MM.1S (cell line): ENCODE measurements at regions not wholly inside any gene's neighbourhood (a gene's known extent, or its start where the extent isn't known, plus 50 kb on each side); places are given as distances from the start of the nearest gene placed in this dataset.
A peak's percentile ranks its signal among the peaks of the same experiment; 100 is the strongest.

ENCODE experiments used
- DNase-seq: peaks from one replicate; pipeline ENCODE4 v3.0.0-alpha.2; 2015
- H2AFZ ChIP-seq: fragments of 300-600 bp; sonication (generic); 2 replicates; pipeline ENCODE4 v1.6.0; 2016; ENCODE audit warnings: antibody characterized with exemption, low read length
- H3F3A ChIP-seq: fragments of 300-600 bp; sonication (generic); 2 replicates; pipeline ENCODE4 v1.6.1; 2016; ENCODE audit warnings: mild to moderate bottlenecking, antibody characterized with exemption, low read length, moderate library complexity, mixed read lengths; ENCODE audit not compliant: insufficient read depth
- H3K27ac ChIP-seq: fragments of 300-600 bp; sonication (generic); 2 replicates; pipeline ENCODE4 v1.5.1; 2016; ENCODE audit warnings: mild to moderate bottlenecking, low read length
- H3K27me3 ChIP-seq: fragments of 300-600 bp; sonication (generic); replicated peaks from 2 replicates; pipeline ENCODE4 v1.6.0; 2016; ENCODE audit warnings: low read length; ENCODE audit not compliant: insufficient read depth
- H3K36me3 ChIP-seq: fragments of 300-600 bp; sonication (generic); replicated peaks from 2 replicates; pipeline ENCODE4 v1.6.1; 2016; ENCODE audit warnings: mild to moderate bottlenecking, low read length, mixed read lengths; ENCODE audit not compliant: insufficient read depth
- H3K4me1 ChIP-seq: fragments of 300-600 bp; sonication (generic); 2 replicates; pipeline ENCODE4 v1.6.1; 2016; ENCODE audit warnings: low read length, mixed read lengths
- H3K4me2 ChIP-seq: fragments of 300-600 bp; sonication (generic); 2 replicates; pipeline ENCODE4 v1.6.0; 2016; ENCODE audit warnings: low read depth, low read length
- H3K4me3 ChIP-seq: fragments of 300-600 bp; sonication (generic); 2 replicates; pipeline ENCODE4 v1.5.1; 2016; ENCODE audit warnings: low read length, mixed read lengths
- H3K79me2 ChIP-seq: fragments of 300-600 bp; sonication (generic); 2 replicates; pipeline ENCODE4 v1.6.1; 2016; ENCODE audit warnings: mixed run types, low read length, mixed read lengths
- H3K9ac ChIP-seq: fragments of 300-600 bp; sonication (generic); 2 replicates; pipeline ENCODE4 v1.6.1; 2016; ENCODE audit warnings: low read length, mixed read lengths
- H3K9me2 ChIP-seq: fragments of 300-600 bp; sonication (generic); replicated peaks from 2 replicates; pipeline ENCODE4 v1.6.1; 2016; ENCODE audit warnings: mild to moderate bottlenecking, low read length, mixed read lengths; ENCODE audit not compliant: insufficient read depth
- H3K9me3 ChIP-seq: fragments of 300-600 bp; sonication (generic); replicated peaks from 2 replicates; pipeline ENCODE4 v1.6.1; 2016; ENCODE audit warnings: mild to moderate bottlenecking, low read length, mixed read lengths; ENCODE audit not compliant: insufficient read depth
- H4K20me1 ChIP-seq: fragments of 300-600 bp; sonication (generic); 2 replicates; pipeline ENCODE4 v1.6.1; 2016; ENCODE audit warnings: mild to moderate bottlenecking, low read length, moderate library complexity, mixed read lengths; ENCODE audit not compliant: insufficient read depth
- EZH2 ChIP-seq: fragments of 300-600 bp; sonication (generic); optimal IDR thresholded peaks from 2 replicates; pipeline ENCODE3; 2017; ENCODE audit warnings: low read depth, mild to moderate bottlenecking, antibody characterized with exemption, low read length, mixed read lengths
- EZH2phosphoT487 ChIP-seq: fragments of 300-600 bp; sonication (generic); IDR thresholded peaks from 2 replicates; pipeline ENCODE4 v1.6.1; 2018; ENCODE audit warnings: antibody characterized with exemption, low read length
- TF ChIP-seq, protein P1 (sequence below): fragments of 300-600 bp; sonication (generic); IDR thresholded peaks from 2 replicates; pipeline ENCODE4 v1.5.1; 2016; ENCODE audit warnings: antibody characterized with exemption, low read length, mixed read lengths

DNA sequence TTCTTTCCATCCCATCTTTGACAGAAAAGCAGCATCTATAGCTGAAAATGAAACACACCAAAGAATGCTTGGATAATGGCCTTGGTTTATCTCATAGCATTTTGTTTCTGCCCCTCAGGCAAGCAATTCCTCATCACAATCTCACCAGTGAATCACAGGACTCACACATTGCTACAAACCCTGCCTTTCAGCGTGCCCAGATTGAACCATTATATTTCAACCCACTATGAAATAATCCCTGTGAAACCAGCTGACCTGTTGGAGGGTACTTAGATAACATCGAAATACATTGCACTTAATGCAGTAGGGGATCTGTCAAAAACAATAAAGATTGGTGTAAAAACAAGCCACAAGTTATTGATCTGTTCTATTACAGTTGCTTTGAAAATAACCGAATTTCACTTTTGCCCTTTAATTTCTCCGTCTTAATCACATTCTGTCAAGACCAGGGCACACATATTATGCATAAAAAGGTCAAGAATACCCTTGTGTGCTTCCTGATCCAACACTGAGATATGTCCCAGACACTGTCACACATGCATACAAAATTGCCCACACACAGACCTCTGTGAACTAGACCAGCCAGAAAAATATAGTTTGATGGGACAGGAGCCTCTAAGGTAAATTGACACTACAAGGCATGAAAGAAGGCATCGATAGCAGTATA, 839.8 kb downstream of the NTRK3 start:
- no peaks in the 10 kb centered on the region for H3K27me3 ChIP-seq
- H3K36me3 ChIP-seq = no peaks in the 10 kb centered on the region
- no peak overlapping the region for H3K9ac ChIP-seq
- no peak overlapping the region for H3K4me2 ChIP-seq
- no peaks in the 10 kb centered on the region for H3F3A ChIP-seq
- TF ChIP-seq, protein P1, sequence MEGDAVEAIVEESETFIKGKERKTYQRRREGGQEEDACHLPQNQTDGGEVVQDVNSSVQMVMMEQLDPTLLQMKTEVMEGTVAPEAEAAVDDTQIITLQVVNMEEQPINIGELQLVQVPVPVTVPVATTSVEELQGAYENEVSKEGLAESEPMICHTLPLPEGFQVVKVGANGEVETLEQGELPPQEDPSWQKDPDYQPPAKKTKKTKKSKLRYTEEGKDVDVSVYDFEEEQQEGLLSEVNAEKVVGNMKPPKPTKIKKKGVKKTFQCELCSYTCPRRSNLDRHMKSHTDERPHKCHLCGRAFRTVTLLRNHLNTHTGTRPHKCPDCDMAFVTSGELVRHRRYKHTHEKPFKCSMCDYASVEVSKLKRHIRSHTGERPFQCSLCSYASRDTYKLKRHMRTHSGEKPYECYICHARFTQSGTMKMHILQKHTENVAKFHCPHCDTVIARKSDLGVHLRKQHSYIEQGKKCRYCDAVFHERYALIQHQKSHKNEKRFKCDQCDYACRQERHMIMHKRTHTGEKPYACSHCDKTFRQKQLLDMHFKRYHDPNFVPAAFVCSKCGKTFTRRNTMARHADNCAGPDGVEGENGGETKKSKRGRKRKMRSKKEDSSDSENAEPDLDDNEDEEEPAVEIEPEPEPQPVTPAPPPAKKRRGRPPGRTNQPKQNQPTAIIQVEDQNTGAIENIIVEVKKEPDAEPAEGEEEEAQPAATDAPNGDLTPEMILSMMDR = no peak
- TF ChIP-seq EZH2phosphoT487 = no peak
- no peak for TF ChIP-seq EZH2
- no peak overlapping the region for H3K4me3 ChIP-seq
- no peak overlapping the region for H2AFZ ChIP-seq
- H3K79me2 ChIP-seq = no peaks in the 10 kb centered on the region
- no peaks in the 10 kb centered on the region for H3K9me2 ChIP-seq
- DNase-seq = no peak
- H3K4me1 ChIP-seq = no peaks in the 10 kb centered on the region
- H3K9me3 ChIP-seq = no peaks in the 10 kb centered on the region
- no peaks in the 10 kb centered on the region for H4K20me1 ChIP-seq
- H3K27ac ChIP-seq = no peak overlapping the region

DNA sequence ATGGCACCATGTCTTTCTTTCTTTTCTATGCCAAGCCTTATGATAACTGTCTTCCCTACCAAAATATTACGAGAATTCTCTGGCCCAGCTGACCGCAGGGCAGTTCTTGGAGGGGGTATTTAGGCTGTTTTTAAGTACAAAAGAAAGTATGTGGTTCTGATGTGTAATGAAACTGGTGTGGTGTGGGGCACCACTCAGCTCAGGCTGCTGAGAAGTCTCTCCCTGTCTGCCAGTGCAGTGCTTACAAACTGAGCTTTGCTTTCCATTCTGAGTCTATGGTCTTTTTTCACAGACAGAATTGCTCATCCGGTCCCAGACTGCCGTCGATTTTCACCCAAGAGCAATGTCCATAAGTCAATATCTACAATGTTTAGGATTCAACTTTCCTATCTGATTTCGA, 847.6 kb downstream of the NTRK3 start:
- no peak overlapping the region for H3K27ac ChIP-seq
- H3K9me3 ChIP-seq = no peaks in the 10 kb centered on the region
- no peaks in the 10 kb centered on the region for H3K79me2 ChIP-seq
- H3K27me3 ChIP-seq = no peaks in the 10 kb centered on the region
- no peak overlapping the region for H3K4me3 ChIP-seq
- peak; percentile 71 for DNase-seq
- peak overlapping the region; percentile 22; the same call in 1 of the 2 replicates for H3K4me2 ChIP-seq
- peaks cover 40% of the 10 kb centered on the region for H3K4me1 ChIP-seq
- no peak overlapping the region for H3K9ac ChIP-seq
- peaks cover 8% of the 10 kb centered on the region for H3F3A ChIP-seq
- 0 out of 2 replicates have a peak, but pooled peaks have one; percentile 9 for TF ChIP-seq EZH2phosphoT487
- TF ChIP-seq, protein P1 = no peak
- no peaks in the 10 kb centered on the region for H3K36me3 ChIP-seq
- H2AFZ ChIP-seq = no peak overlapping the region
- H4K20me1 ChIP-seq = no peaks in the 10 kb centered on the region
- no peaks in the 10 kb centered on the region for H3K9me2 ChIP-seq

DNA sequence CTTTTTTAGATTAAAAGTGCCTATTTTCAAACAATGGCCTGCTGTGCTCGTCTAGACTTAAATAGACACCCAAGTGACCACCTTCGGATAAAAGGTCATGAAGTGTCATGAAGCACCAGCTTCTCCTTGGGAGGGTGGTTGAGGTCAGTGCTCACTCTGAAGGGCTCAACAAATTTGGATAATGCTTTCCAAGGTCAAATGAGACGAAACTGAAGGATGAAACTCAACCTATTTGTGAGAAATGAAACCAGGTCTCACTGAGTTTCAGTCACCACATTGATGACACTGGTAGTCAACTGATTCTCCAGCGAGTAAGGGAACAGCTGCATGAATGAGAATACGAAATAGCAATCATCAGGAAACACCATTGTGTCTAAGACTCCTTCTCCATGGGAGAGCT, 852.6 kb downstream of the NTRK3 start:
- Histone ChIP-seq H3K4me1 (peaks cover 31% of the 10 kb centered on the region), H3K36me3 (no peaks in the 10 kb centered on the region), H3K27me3 (no peaks in the 10 kb centered on the region), H3K9me3 (no peaks in the 10 kb centered on the region), H3K9me2 (no peaks in the 10 kb centered on the region), H3K27ac (peak overlapping the region; percentile 83), H4K20me1 (no peaks in the 10 kb centered on the region), H3K4me3 (peak overlapping the region; percentile 39), H3K79me2 (no peaks in the 10 kb centered on the region), H2AFZ (peak overlapping the region; percentile 40; the same call in 1 of the 2 replicates), H3K9ac (peak overlapping the region; percentile 48), H3F3A (peaks cover 11% of the 10 kb centered on the region), H3K4me2 (peak overlapping the region; percentile 75)
- TF ChIP-seq EZH2phosphoT487 (no peak), EZH2 (no peak)
- TF ChIP-seq, protein P1 = no peak
- peak; percentile 93 for DNase-seq
